Pulmonary artery endothelial cell (primary cell): ENCODE measurements at regions not wholly inside any gene's neighbourhood (a gene's known extent, or its start where the extent isn't known, plus 50 kb on each side); places are given as distances from the start of the nearest gene placed in this dataset.
A peak's percentile ranks its signal among the peaks of the same experiment; 100 is the strongest.

Experiments
- DNase-seq: peaks from one replicate; pipeline ENCODE4 v3.0.0-alpha.2; 2011; ENCODE audit warnings: low read depth, low spot score

DNA sequence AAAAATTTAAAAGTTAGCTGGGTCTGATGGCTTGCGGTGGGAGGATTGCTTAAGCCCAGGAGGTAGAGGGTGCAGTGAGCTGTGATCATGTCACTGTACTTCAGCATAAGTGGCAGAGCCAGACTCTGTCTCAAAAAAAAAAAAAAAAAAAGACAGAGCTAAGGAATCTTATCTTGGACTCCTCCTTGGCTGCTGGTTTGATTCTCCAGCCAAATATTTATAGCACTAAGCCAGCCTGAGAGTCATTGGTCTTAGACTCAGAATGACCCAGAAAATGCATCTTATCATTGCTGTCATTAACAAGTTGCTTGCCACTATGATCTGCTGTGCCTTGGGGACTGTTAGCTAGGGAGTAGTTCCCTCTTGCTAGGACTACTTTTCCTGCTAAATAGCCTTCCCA, 164.7 kb downstream of the GNAT3 start:
- no peak for DNase-seq

DNA sequence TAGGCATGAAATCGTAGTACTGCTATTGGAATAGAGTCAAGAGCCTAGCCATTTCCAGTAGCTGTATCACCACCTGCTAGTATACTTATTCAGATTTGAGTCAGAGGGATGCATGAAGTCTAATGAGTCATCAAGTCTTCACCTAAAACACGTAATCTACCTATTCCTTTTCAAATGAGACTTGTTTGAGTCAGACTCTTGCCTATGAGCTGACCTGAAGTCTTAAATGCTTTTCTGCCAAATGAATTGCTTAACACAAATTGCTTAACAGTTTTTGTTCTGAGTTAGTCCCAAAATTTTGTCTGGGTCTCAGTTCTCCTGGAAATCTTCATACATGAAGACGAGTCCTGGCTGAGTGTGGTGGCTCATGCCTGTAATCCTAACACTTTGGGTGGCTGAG, 165.2 kb downstream of the GNAT3 start:
- DNase-seq = no peak

GRCh38 chr7:80335511-80336231, 176.2 kb downstream of the GNAT3 start:
- no peak for DNase-seq

- DNase-seq = no peak
Observed at GRCh38 chr7:80334908-80335307, 177.0 kb downstream of the GNAT3 start.

DNA sequence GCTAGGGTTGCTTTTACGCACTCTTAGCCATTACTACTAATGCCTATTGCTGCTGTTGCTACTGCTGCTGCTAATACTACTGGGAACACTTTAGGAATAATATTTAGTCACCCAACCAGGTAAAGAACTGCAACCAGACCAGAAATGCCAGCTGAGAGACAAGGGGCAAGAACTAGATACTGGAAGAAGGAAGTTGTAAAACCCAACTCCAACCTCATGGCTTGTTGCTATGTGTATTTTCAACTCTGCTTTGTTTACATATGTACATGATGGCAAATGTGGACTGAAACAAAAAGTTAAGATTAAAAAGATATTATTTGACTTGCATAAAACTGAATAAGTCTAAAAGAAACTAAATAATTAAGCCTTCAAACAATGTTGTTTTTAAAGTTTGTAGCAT, 177.7 kb downstream of the GNAT3 start:
- DNase-seq = no peak

DNA sequence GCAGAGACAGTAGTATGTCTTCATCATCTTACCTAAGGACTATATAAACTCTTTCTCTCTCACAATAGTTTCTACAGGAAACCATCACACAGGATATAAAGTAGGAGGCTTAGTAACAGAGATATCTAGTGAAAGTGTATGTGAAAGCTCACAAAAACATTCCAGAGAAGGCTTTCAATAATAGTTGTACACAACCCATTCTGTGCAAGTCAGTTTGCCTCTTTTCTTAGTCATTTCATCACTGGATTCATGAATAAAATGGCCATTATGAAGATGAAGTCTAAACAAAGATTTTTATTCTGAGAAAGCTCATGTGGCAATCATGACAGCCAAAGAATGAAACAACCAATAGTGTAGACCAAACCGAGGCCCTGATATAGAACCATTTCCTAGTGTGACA, 178.8 kb downstream of the GNAT3 start:
- no peak for DNase-seq

- no peak for DNase-seq
Observed at GRCh38 chr7:80330434-80330833, 181.4 kb downstream of the GNAT3 start.

GRCh38 chr7:80324032-80324431, 187.8 kb downstream of the GNAT3 start:
- peak; percentile 22 for DNase-seq

GRCh38 chr7:80319461-80319860, 184.8 kb downstream of the GNAI1 start:
- DNase-seq = no peak

DNA sequence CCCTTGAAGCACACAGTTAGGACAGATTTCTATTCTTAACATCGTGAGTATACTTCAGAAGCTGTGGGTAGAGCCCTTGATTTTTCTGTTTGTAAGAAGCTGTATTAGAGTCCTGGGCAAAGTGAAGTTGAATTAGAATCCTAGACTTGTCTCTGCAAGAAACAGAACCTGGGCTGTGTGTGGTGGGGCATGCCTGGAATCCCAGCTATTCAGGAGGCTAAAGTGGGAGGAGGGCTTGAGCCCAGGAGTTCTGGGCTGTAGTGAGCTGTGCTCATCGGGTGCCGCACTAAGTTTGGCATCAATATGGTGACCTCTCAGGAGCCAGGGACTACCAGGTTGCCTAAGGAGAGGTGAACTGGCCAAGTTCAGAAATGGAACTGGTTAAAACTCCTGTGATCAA, 183.4 kb downstream of the GNAI1 start:
- DNase-seq = no peak

DNA sequence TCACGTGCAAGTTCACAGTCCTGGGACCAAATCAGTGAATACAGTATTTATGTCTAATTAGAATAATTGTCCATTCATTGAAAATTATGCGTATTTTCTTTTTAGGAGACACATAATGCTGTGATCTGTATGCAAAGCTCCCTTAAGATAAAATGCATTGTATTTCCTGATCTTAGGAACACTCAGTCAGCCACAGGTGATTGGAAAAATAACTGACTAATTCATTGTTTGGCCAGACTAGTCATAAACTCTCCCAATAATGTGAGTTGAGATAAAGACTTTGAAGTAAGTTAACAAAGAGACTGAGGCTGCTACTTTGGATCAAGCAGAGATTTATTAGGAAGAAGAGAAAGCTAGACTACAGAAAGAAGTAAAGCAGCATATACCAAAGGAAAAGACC, 182.2 kb downstream of the GNAI1 start:
- no peak for DNase-seq

DNA sequence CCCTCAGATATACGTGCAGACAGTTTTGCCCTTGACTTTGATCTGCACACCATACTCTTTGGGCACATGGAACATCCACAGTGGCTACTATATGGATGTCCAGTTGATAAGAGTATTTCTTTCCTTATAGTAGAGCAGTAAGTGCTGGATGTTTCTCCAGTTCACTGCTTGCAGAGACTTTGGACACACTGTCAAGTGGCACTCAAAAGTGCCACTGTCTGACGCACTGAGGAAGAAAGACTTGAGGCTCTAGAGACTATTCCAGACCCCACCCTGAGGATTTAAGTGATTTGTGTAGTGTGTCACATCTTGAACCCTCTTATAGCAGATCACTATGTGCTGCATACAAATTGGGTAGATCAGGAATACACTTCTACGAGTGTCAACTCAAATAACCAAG, 179.1 kb downstream of the GNAI1 start:
- DNase-seq = no peak

- DNase-seq = no peak
Observed at GRCh38 chr7:80313067-80313626, 178.5 kb downstream of the GNAI1 start.

- peak; percentile 96 for DNase-seq
Observed at GRCh38 chr7:80312139-80312661, 177.6 kb downstream of the GNAI1 start.

GRCh38 chr7:80311313-80311712, 176.7 kb downstream of the GNAI1 start:
- DNase-seq = no peak

DNA sequence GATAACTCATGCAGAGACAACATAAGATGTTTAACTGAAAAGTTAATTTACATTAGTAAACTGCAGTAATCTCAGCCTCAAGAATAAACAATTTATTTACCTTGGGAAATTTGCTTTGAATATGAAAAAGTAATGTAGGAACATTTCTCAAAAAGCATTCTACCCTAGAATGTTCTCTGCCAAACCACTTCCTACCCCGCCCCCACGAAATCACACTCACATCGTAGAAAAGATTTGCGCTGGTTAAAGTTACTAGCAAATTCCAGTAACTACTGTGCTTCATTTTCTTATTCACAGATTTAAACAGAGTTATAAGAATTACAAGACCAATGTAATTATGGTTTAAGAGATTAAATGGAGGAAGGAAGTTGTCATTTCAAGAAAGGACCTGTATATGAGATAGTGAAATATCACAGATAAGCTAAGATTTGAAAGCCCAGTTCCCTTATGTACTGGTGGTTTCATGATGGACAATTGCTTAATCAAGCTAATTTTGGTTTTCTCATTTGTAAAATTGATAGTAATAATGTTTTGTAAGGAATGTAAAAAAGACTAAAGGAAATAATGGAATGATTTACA, 175.4 kb downstream of the GNAI1 start:
- DNase-seq = no peak

GRCh38 chr7:80309377-80309776, 174.7 kb downstream of the GNAI1 start:
- DNase-seq = no peak

- DNase-seq = no peak
Observed at GRCh38 chr7:80307227-80307856, 172.7 kb downstream of the GNAI1 start.

GRCh38 chr7:80303315-80303714, 168.7 kb downstream of the GNAI1 start:
- DNase-seq = no peak

DNA sequence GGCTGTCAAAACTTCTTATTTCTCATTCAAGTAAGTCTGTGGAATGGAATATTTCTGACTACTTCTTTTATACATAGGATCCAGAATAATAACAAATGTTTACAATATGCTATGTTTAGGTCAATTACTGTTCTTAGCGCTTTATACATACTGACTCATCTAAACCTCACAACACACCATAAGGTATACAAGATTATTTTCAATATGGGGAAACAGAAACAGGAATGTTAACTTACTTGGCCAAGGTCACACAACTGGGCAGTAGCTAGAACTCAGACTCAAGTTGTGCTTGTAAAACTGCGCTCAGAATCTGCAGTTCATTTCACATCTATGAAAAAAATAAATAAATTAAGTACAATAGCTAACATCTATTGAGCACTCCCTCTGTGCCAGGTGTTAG, 168.0 kb downstream of the GNAI1 start:
- DNase-seq = no peak

GRCh38 chr7:80302078-80302477, 167.4 kb downstream of the GNAI1 start:
- no peak for DNase-seq

DNA sequence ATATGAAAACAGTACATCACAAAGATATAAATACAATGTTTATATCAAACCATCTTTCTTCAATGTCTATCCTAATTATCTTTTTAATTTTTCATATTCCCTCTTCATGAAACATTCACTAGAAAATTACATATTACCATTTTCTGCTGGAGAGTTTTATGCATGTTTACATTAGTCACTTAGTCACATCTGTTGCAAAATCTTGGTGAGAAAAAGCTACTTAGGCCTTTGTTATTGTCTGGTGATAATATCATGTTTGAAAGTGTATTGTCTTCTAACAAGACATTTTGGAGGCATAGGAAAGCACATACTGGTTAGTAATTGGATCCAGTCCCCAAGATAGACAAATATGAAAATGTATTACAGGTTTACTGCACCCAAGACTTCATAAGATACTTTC, 163.6 kb downstream of the GNAI1 start:
- no peak for DNase-seq
